HG02610 (cell line): ENCODE measurements at regions not wholly inside any gene's neighbourhood (a gene's known extent, or its start where the extent isn't known, plus 50 kb on each side); places are given as distances from the start of the nearest gene placed in this dataset.
"Not testable (repeated sequence)": the region's sequence is repeated elsewhere in the genome, so short reads cannot be mapped to it uniquely, and the experiment has no call there.

Experiments used
- ATAC-seq: cut with Tn5 transposase; IDR thresholded peaks from one replicate; pipeline ENCODE4 v1.9.1; 2021; ENCODE audit warnings: mild to moderate bottlenecking, moderate library complexity; ENCODE audit not compliant: unreplicated experiment

DNA sequence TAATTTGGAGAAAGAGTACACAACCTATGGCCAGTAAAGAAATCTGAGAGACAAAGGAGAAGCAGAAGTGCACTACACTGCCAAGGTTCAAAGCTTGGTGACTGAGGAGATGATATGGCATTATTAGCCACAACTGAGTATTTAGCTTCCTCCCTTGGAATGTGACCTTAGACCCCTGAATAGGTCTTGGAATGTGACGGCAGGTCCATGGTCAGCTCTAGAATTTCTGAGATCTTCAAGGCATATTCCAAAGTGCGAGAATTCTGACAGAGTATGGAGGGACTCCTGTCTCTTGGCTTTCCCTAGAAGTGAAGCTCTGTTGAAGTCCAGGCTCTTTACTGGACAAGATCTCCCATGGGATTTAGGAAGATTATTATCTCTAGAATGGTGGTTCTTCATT lies 130.0 kb upstream of the FN1 start:
- ATAC-seq, result no peak

- no peak for ATAC-seq
Measured at GRCh38 chr2:215557701-215558100, 121.8 kb upstream of the FN1 start.

GRCh38 chr2:215556979-215557378 lies 121.1 kb upstream of the FN1 start:
- ATAC-seq, result no peak

DNA sequence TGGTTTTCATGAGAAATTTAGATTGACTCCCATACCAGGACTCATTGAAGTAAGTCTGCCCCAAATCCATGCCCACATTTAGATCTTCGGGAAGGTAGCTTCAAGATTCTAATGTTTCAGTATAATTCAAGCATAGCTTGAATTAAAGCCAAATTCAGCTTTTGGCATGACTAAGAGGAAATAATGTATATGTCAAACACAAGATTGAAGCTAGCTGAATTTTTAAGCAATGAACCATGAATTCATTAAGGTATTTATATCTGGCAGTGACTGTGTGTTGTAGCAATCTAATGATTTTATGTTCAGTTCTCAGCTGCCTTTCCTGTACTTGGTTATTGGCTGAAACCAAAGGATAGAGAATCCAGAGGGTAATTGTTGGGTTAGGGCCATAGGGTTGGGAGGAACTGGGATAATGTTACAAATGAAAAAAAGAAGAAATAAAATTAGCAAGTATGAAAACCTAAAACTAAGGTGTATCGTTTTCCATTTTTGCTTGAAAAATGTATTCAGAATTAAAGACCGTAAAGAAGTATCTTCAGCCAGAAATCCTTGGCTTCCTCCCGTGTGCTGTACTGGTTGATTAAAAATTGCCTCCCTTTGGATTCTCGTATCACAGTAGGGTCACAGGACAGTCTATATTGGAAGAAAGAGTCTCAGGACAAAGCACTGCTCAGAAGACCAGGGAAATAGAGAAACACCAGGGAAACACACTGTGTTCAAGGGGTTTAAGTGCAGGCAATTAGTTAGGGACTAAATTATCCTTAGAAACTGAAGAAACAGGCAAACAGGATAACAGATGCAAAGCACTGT lies 119.0 kb upstream of the FN1 start:
- no peak for ATAC-seq

- ATAC-seq, result no peak
Measured at GRCh38 chr2:215553946-215554345, 118.1 kb upstream of the FN1 start.

DNA sequence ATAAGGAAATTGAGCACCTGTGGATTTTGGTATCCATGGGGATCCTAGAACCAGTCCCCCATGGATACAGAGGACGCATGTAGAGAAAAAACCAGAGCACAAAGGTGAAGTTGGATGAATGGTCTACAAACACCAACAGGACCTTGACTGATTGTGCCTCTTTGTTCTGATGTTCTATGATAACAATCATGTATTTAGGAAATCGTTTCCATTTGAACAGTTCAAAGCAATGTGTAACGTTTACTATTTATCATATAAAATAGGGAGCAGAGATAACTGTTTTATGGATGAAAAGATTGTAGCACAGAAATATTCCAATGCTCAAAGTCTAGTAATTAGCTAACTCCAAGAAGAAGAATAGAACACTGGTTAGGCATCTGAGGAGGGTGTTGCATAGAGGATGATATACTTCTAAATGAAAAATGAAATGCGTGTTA lies 116.3 kb upstream of the FN1 start:
- no peak for ATAC-seq

DNA sequence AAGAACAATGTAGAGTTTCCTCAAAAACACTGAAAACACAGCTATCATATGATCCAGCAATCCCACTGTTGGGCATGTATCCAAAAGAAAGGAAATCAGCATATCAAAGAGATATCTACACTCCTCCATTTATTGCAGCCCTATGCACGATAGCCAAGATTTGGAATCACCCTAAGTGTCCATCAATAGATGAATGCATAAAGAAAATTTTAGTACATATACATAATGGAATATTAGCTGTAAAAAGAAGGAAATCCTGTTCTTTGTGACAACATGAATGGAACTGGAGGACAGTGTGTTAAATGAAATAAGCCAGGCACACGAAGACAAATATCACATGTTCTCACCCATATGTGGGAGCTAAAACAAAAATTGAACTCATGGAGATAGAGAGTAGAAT lies 114.5 kb upstream of the FN1 start:
- ATAC-seq, result no peak

- ATAC-seq, result no peak
Measured at GRCh38 chr2:215548714-215549113, 112.8 kb upstream of the FN1 start.

GRCh38 chr2:215542690-215543089 lies 106.8 kb upstream of the FN1 start:
- no peak for ATAC-seq

GRCh38 chr2:215540658-215541057 lies 104.8 kb upstream of the FN1 start:
- ATAC-seq, result no peak

- no peak for ATAC-seq
Measured at GRCh38 chr2:215537611-215538010, 101.7 kb upstream of the FN1 start.

DNA sequence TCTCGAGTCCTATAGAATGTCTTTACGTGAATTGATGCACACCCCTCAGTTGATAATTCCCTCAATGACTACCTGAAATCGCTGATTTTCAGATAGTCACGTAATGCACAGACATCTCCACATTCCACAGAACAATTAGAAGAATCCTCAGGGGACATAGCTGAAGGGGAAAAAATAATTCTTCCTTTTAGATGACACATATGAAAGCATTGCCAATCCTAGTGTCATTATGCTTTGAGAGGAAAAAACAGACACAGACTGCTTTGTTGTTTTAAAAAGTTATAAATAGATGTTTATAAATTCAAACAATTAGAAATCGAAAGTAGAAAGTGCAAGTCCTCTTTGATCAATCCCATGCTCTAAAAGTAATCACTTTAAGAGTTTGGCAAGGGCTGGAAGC lies 100.6 kb upstream of the FN1 start:
- no peak for ATAC-seq

- no peak for ATAC-seq
Measured at GRCh38 chr2:215535741-215536140, 99.9 kb upstream of the FN1 start.

- no peak for ATAC-seq
Measured at GRCh38 chr2:215535125-215535668, 99.3 kb upstream of the FN1 start.

DNA sequence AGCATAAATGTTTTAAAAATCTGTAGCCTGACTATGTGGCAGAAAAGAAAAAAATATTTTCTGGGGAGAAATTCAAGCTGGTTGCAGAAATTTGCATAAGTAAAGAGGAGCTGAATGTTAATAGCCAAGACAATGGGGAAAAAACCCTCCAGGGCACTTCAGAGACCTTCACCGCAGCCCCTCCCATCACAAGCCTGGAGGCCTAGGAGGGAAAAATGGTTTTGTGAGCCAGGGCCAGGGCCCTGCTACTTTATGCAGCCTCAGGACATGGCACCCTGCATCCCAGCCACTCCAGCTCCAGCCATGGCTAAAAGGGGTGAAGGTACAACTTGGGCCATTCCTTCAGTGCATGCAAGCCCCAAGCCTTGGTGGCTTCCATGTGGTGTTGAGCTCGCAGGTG lies 97.8 kb upstream of the FN1 start:
- ATAC-seq, result not testable (repeated sequence)

GRCh38 chr2:215532844-215533243 lies 97.0 kb upstream of the FN1 start:
- no peak for ATAC-seq

GRCh38 chr2:215531284-215531683 lies 95.4 kb upstream of the FN1 start:
- no peak for ATAC-seq

DNA sequence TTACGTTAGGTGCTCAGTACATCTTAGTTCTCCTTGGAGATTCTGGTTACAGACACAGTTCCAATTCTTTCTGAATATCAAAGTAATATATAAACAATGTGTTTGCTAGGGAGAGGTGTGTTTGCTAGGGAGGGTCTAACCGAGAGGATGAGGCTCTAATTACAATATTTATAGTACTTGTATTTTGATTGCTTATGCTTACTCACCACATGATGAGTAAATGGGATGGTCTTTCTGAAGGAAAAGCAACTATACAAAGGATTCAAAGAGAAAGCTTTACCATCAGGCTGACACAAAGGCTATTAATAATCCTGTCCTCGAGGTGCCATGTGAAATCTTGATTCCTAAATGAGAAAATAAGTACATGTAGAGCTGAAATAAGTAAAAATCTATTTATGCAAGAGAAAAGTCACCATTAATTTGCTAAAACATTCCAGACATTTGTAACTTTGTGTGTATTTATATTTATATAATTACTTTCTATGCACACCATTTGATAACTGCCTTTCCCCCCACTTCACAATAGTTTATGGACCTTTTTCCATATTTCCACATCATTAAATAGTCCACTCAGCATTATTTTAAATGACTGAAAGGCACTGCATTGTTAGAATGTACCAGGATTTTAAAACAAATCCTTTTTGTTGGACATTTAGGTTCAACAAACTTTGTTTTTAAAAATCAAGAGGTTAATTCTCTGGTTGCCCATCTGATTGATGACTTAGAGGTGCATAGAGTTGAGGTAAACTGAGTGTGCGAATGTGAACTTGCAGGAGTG lies 94.5 kb upstream of the FN1 start:
- no peak for ATAC-seq

GRCh38 chr2:215529271-215529670 lies 93.4 kb upstream of the FN1 start:
- ATAC-seq, result no peak

GRCh38 chr2:215528555-215528954 lies 92.7 kb upstream of the FN1 start:
- ATAC-seq, result no peak

- ATAC-seq, result no peak
Measured at GRCh38 chr2:215527736-215528135, 91.9 kb upstream of the FN1 start.

DNA sequence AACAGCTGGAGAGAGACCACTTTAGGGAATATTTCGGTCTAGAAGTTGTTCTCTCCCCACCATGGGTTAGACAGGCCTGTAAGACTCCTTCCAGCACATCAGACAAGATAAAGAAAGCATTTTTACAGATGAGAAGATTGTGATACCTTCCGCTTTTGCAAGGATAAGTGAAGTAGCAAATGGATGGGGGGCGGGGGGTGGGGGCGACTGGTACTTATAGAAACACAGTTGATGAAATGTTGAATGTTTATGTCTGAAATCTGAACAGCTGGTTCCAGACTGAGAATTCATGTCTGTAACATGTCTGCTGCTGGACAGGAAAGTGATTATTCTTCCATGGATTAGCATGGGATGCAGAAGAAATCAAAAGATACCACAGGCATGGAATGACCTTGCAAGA lies 90.5 kb upstream of the FN1 start:
- no peak for ATAC-seq
